ENCODE measurements at regions not wholly inside any gene's neighbourhood (a gene's known extent, or its start where the extent isn't known, plus 50 kb on each side); places are given as distances from the start of the nearest gene placed in this dataset.

DNA sequence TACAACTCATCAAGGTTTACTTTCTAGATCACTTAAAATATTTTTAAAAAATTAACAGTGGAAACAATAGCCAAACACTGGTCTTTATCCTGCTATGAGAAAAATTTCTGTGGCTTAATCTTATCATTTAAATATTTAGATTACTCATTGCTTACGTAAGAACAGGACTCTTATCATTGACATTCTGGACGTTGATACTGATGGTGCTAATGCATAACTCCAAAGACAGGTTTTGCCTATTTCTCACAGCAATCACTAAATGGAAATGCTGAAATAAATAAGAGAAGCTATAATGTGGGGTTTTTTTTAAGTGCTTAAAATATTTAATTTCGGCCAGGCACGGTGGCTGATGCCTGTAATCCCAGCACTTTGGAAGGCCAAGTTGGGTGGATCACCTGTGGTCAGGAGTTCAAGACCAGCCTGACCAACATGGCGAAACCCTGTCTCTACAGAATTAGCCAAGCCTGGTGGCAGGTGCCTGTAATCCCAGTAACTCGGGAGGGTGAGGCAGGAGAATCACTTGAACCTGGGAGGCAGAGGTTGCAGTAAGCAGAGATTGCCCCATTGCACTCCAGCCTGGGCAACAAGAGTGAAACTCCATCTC lies 195.0 kb downstream of the HGF start:
- Histone ChIP-seq H4K20me1 (ENCODE audit: control insufficient read depth, extremely low read depth, insufficient read depth, low read length) (no peaks in the 10 kb centered on the region), H3K4me1 (ENCODE audit: control insufficient read depth, extremely low read depth, insufficient read depth, low read length) (no peaks in the 10 kb centered on the region), H3K9me3 (ENCODE audit: control insufficient read depth, insufficient read depth, low read depth, low read length) (no peaks in the 10 kb centered on the region), H3K36me3 (ENCODE audit: control insufficient read depth, insufficient read depth, low read length) (no peaks in the 10 kb centered on the region), H3K9ac (ENCODE audit: insufficient read depth, low read length) (no peak overlapping the region), H3K27me3 (ENCODE audit: control insufficient read depth, insufficient read depth, low read length) (no peaks in the 10 kb centered on the region), H3K4me2 (ENCODE audit: extremely low read depth, insufficient read depth, low read length) (no peak overlapping the region), H3K79me2 (ENCODE audit: control insufficient read depth, insufficient read depth, low read length) (no peaks in the 10 kb centered on the region), H3K4me3 (replicated peaks in 1 of 4; ENCODE audit: control extremely low read depth in 1 of 4, insufficient read depth in 1 of 4, low read depth in 3 of 4, low read length in 4 of 4) (no peak overlapping the region), H2AFZ (ENCODE audit: low read length) (no peak overlapping the region), H3K27ac (ENCODE audit: insufficient read depth, low read length) (no peak overlapping the region)
- peak; percentile 43 to 89 for DNase-seq (ENCODE audit: low read depth in 2 of 2)
- no peak for TF ChIP-seq EZH2 (IDR thresholded peaks at IDR 0.05; ENCODE audit: low read length, missing control alignments)
- TF ChIP-seq, protein P1, sequence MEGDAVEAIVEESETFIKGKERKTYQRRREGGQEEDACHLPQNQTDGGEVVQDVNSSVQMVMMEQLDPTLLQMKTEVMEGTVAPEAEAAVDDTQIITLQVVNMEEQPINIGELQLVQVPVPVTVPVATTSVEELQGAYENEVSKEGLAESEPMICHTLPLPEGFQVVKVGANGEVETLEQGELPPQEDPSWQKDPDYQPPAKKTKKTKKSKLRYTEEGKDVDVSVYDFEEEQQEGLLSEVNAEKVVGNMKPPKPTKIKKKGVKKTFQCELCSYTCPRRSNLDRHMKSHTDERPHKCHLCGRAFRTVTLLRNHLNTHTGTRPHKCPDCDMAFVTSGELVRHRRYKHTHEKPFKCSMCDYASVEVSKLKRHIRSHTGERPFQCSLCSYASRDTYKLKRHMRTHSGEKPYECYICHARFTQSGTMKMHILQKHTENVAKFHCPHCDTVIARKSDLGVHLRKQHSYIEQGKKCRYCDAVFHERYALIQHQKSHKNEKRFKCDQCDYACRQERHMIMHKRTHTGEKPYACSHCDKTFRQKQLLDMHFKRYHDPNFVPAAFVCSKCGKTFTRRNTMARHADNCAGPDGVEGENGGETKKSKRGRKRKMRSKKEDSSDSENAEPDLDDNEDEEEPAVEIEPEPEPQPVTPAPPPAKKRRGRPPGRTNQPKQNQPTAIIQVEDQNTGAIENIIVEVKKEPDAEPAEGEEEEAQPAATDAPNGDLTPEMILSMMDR (conservative IDR thresholded peaks at IDR 0.05 in 1 of 2, IDR thresholded peaks at IDR 0.05 in 1 of 2; ENCODE audit: low read depth in 1 of 2, low read length in 2 of 2): no peak

DNA sequence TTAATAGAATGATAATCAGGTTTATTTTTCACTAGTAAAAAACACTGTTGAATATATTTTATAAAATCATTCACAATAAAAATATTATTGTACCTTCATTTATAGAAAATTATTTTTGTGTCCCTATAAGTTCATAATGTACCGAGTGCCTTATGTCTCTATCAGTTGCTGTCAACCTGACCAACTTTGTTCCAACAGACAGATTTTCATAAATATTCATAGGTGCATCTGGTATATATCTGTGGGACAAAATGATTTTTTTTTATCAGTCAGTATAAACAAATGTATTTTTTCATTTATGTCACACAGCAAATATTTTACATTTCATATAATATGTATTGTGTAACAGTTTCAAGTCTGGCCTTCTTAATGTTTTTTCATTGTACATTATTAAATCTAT lies 195.9 kb downstream of the HGF start:
- Histone ChIP-seq H3K9ac (ENCODE audit: insufficient read depth, low read length) (no peak overlapping the region), H3K4me3 (replicated peaks in 1 of 4; ENCODE audit: control extremely low read depth in 1 of 4, insufficient read depth in 1 of 4, low read depth in 3 of 4, low read length in 4 of 4) (no peak overlapping the region), H3K27ac (ENCODE audit: insufficient read depth, low read length) (no peak overlapping the region), H3K79me2 (ENCODE audit: control insufficient read depth, insufficient read depth, low read length) (no peaks in the 10 kb centered on the region), H3K27me3 (ENCODE audit: control insufficient read depth, insufficient read depth, low read length) (no peaks in the 10 kb centered on the region), H3K36me3 (ENCODE audit: control insufficient read depth, insufficient read depth, low read length) (no peaks in the 10 kb centered on the region), H3K4me1 (ENCODE audit: control insufficient read depth, extremely low read depth, insufficient read depth, low read length) (no peaks in the 10 kb centered on the region), H4K20me1 (ENCODE audit: control insufficient read depth, extremely low read depth, insufficient read depth, low read length) (no peaks in the 10 kb centered on the region), H3K4me2 (ENCODE audit: extremely low read depth, insufficient read depth, low read length) (no peak overlapping the region), H3K9me3 (ENCODE audit: control insufficient read depth, insufficient read depth, low read depth, low read length) (no peaks in the 10 kb centered on the region), H2AFZ (ENCODE audit: low read length) (no peak overlapping the region)
- TF ChIP-seq EZH2 (IDR thresholded peaks at IDR 0.05; ENCODE audit: low read length, missing control alignments): no peak
- TF ChIP-seq, protein P1 (conservative IDR thresholded peaks at IDR 0.05 in 1 of 2, IDR thresholded peaks at IDR 0.05 in 1 of 2; ENCODE audit: low read depth in 1 of 2, low read length in 2 of 2): no peak
- no peak for DNase-seq (ENCODE audit: low read depth in 2 of 2)

DNA sequence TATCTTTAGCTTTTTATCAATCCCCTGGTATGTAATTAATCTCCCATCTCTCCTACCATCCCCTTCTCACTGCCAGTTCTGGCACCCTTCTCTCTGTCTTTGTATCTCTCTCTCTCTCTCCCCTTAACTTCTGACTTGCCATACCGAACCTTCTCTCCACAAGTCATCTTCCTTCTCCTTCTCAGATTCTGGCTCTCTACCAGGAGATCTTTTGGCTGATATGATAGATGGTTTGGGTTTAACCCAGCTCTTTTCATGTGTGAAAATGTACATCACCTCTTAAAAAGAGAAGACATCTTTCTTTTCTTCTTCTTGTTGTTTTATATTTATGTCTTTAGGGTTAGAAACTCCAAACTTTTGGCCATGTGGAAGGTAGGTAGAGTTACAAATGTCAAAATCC lies 196.7 kb downstream of the HGF start:
- no peak overlapping the region for H3K4me2 ChIP-seq (ENCODE audit: extremely low read depth, insufficient read depth, low read length)
- peak in 1 of 2 donors; percentile 39 for DNase-seq (ENCODE audit: low read depth in 2 of 2)
- H3K79me2 ChIP-seq (ENCODE audit: control insufficient read depth, insufficient read depth, low read length): no peaks in the 10 kb centered on the region
- no peak overlapping the region for H3K4me3 ChIP-seq (replicated peaks in 1 of 4; ENCODE audit: control extremely low read depth in 1 of 4, insufficient read depth in 1 of 4, low read depth in 3 of 4, low read length in 4 of 4)
- no peak overlapping the region for H3K27ac ChIP-seq (ENCODE audit: insufficient read depth, low read length)
- peak overlapping the region; percentile 48 for H2AFZ ChIP-seq (ENCODE audit: low read length)
- H3K36me3 ChIP-seq (ENCODE audit: control insufficient read depth, insufficient read depth, low read length): no peaks in the 10 kb centered on the region
- H3K27me3 ChIP-seq (ENCODE audit: control insufficient read depth, insufficient read depth, low read length): no peaks in the 10 kb centered on the region
- H3K9ac ChIP-seq (ENCODE audit: insufficient read depth, low read length): no peak overlapping the region
- H4K20me1 ChIP-seq (ENCODE audit: control insufficient read depth, extremely low read depth, insufficient read depth, low read length): no peaks in the 10 kb centered on the region
- no peaks in the 10 kb centered on the region for H3K4me1 ChIP-seq (ENCODE audit: control insufficient read depth, extremely low read depth, insufficient read depth, low read length)
- H3K9me3 ChIP-seq (ENCODE audit: control insufficient read depth, insufficient read depth, low read depth, low read length): no peaks in the 10 kb centered on the region
- no peak for TF ChIP-seq EZH2 (IDR thresholded peaks at IDR 0.05; ENCODE audit: low read length, missing control alignments)
- TF ChIP-seq, protein P1 (conservative IDR thresholded peaks at IDR 0.05 in 1 of 2, IDR thresholded peaks at IDR 0.05 in 1 of 2; ENCODE audit: low read depth in 1 of 2, low read length in 2 of 2): no peak

Measured in fibroblast of lung (primary cell).